ENCODE measurements at regions not wholly inside any gene's neighbourhood (a gene's known extent, or its start where the extent isn't known, plus 50 kb on each side); places are given as distances from the start of the nearest gene placed in this dataset.

DNA sequence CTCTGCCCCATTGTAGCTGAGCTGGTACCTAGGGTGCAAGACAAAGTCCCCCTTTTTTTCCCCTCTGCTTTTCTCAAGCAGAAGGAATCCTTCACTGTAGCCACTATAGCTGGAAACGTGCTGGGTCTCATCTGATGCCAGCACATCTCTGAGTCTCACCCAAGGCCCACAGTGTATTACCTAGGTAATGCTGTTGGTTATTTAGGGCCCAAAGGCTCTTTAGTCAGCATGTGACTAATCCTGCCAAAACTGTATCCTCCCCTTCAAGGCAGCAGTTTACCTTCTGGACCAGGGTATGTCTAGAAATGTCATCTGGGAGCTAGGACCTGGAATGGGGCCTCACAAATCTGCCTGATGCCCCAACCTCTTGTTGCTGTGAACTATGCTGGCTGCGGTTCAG, 423.4 kb downstream of the NUF2 start:
- TF ChIP-seq, protein P1, sequence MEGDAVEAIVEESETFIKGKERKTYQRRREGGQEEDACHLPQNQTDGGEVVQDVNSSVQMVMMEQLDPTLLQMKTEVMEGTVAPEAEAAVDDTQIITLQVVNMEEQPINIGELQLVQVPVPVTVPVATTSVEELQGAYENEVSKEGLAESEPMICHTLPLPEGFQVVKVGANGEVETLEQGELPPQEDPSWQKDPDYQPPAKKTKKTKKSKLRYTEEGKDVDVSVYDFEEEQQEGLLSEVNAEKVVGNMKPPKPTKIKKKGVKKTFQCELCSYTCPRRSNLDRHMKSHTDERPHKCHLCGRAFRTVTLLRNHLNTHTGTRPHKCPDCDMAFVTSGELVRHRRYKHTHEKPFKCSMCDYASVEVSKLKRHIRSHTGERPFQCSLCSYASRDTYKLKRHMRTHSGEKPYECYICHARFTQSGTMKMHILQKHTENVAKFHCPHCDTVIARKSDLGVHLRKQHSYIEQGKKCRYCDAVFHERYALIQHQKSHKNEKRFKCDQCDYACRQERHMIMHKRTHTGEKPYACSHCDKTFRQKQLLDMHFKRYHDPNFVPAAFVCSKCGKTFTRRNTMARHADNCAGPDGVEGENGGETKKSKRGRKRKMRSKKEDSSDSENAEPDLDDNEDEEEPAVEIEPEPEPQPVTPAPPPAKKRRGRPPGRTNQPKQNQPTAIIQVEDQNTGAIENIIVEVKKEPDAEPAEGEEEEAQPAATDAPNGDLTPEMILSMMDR (IDR thresholded peaks at IDR 0.05; ENCODE audit: borderline replicate concordance, extremely low read depth, low read length, poor library complexity, severe bottlenecking) = no peak
- no peak for TF ChIP-seq EZH2 (IDR thresholded peaks at IDR 0.05; ENCODE audit: borderline replicate concordance, low read depth, low read length, severe bottlenecking)
